HEK293T (cell line): ENCODE measurements at regions not wholly inside any gene's neighbourhood (a gene's known extent, or its start where the extent isn't known, plus 50 kb on each side); places are given as distances from the start of the nearest gene placed in this dataset.

ENCODE experiments used
- BHLHE40 ChIP-seq: fragments of 450-650 bp; IDR thresholded peaks from 2 replicates; pipeline ENCODE4 v1.6.1; 2016; ENCODE audit warnings: mild to moderate bottlenecking, moderate library complexity, borderline replicate concordance
- ELF4 ChIP-seq: fragments of 450-650 bp; IDR thresholded peaks from 2 replicates; pipeline ENCODE4 v1.6.1; 2017; ENCODE audit warnings: antibody characterized with exemption
- FOXA1 ChIP-seq: fragments of 450-650 bp; IDR thresholded peaks from 2 replicates; pipeline ENCODE4 v1.6.1; 2016; ENCODE audit warnings: mild to moderate bottlenecking
- FOXK2 ChIP-seq: fragments of 450-650 bp; IDR thresholded peaks from 2 replicates; pipeline ENCODE4 v1.6.1; 2016; ENCODE audit warnings: mild to moderate bottlenecking
- FOXM1 ChIP-seq: fragments of 450-650 bp; IDR thresholded peaks from 2 replicates; pipeline ENCODE4 v1.6.1; 2017; ENCODE audit warnings: mild to moderate bottlenecking, borderline replicate concordance
- HDGF ChIP-seq: fragments of 450-650 bp; IDR thresholded peaks from 2 replicates; pipeline ENCODE4 v1.6.1; 2017; ENCODE audit warnings: antibody characterized with exemption, borderline replicate concordance
- LEF1 ChIP-seq: fragments of 450-650 bp; IDR thresholded peaks from 2 replicates; pipeline ENCODE4 v1.6.1; 2017; ENCODE audit warnings: mild to moderate bottlenecking, borderline replicate concordance
- NFRKB ChIP-seq: fragments of 450-650 bp; IDR thresholded peaks from 2 replicates; pipeline ENCODE4 v1.6.1; 2016; ENCODE audit warnings: mild to moderate bottlenecking, moderate library complexity
- PKNOX1 ChIP-seq: fragments of 450-650 bp; IDR thresholded peaks from 2 replicates; pipeline ENCODE4 v1.6.1; 2016
- SP1 ChIP-seq: fragments of 450-650 bp; IDR thresholded peaks from 2 replicates; pipeline ENCODE4 v1.6.1; 2017
- SUZ12 ChIP-seq: fragments of 450-650 bp; IDR thresholded peaks from 2 replicates; pipeline ENCODE4 v1.6.1; 2016; ENCODE audit warnings: mild to moderate bottlenecking
- TARDBP ChIP-seq: fragments of 450-650 bp; IDR thresholded peaks from 2 replicates; pipeline ENCODE4 v1.6.1; 2016
- ZNF384 ChIP-seq: fragments of 450-650 bp; IDR thresholded peaks from 2 replicates; pipeline ENCODE4 v1.6.1; 2016

- TF ChIP-seq BHLHE40 (no peak), SUZ12 (no peak), FOXA1 (no peak), ZNF384 (no peak), TARDBP (no peak), ELF4 (no peak), SP1 (no peak), NFRKB (no peak), FOXK2 (no peak), PKNOX1 (no peak), LEF1 (no peak), HDGF (no peak), FOXM1 (no peak)
Measured at GRCh38 chr3:153970741-153971347, 150.3 kb upstream of the ARHGEF26 start.
